Esophagus squamous epithelium (tissue), 5 donors: ENCODE measurements at regions not wholly inside any gene's neighbourhood (a gene's known extent, or its start where the extent isn't known, plus 50 kb on each side); places are given as distances from the start of the nearest gene placed in this dataset.

ENCODE experiments used
- DNase-seq: peaks from one replicate; lab custom pipeline; 2025; lab: John Stamatoyannopoulos, UW
- H3K27ac ChIP-seq, 4 donors: fragments of 200-600 bp; sonication (generic); one replicate each; pipeline ENCODE4 v1.5.1; 2016 to 2019; ENCODE audit warnings: mild to moderate bottlenecking in 1 of 4
- H3K27me3 ChIP-seq, 4 donors: fragments of 200-600 bp; sonication (generic); 1 replicate in 3 of 4; 2 replicates in 1 of 4; pipeline versions ENCODE4 v1.5.1 to v1.6.0; 2017 to 2021; ENCODE audit warnings: antibody characterized with exemption in 1 of 4
- H3K36me3 ChIP-seq, 3 donors: fragments of 200-600 bp; sonication (generic); one replicate each; pipeline ENCODE4 v1.5.1; 2016 to 2019
- H3K4me1 ChIP-seq, 3 donors: fragments of 200-600 bp; sonication (generic); one replicate each; pipeline ENCODE4 v1.5.1; 2017 to 2019
- H3K4me3 ChIP-seq, 4 donors: fragments of 200-600 bp; sonication (generic); 1 replicate in 3 of 4; 2 replicates in 1 of 4; pipeline ENCODE4 v1.5.1; 2016 to 2019; ENCODE audit warnings: mild to moderate bottlenecking in 2 of 4, moderate library complexity in 1 of 4
- H3K9me3 ChIP-seq, 3 donors: fragments of 200-600 bp; sonication (generic); one replicate each; pipeline ENCODE4 v1.5.1; 2016 to 2019
- POLR2A ChIP-seq, 4 donors: fragments of 450-650 bp; IDR thresholded peaks; one replicate each; pipeline ENCODE4 v1.6.1; 2017; ENCODE audit warnings: antibody characterized with exemption in 4 of 4, mild to moderate bottlenecking in 4 of 4, moderate library complexity in 3 of 4
- WGBS, 2 donors: methylation state at CpG; one replicate each; pipeline ENCODE4 v1.1.5; 2018; 5-methylcytosine and 5-hydroxymethylcytosine counted together
- intact Hi-C: fragments of 100-400 bp; cut with DNase I; formaldehyde crosslinking; loops from one replicate; pipeline ENCODE4 v1.15.0; 2022
- TF ChIP-seq, protein P1 (sequence below), 6 experiments: fragments of 450-650 bp in 4 of 6; fragments of 200-600 bp in 2 of 6; sonication (generic) in 2 of 6; IDR thresholded peaks; one replicate each; pipeline ENCODE4 v1.5.1; 2016 to 2019; ENCODE audit warnings: antibody characterized with exemption in 6 of 6, mild to moderate bottlenecking in 4 of 6, moderate library complexity in 4 of 6
- donor health status: DM: yes; HTN: yes; CAD: no.

DNA sequence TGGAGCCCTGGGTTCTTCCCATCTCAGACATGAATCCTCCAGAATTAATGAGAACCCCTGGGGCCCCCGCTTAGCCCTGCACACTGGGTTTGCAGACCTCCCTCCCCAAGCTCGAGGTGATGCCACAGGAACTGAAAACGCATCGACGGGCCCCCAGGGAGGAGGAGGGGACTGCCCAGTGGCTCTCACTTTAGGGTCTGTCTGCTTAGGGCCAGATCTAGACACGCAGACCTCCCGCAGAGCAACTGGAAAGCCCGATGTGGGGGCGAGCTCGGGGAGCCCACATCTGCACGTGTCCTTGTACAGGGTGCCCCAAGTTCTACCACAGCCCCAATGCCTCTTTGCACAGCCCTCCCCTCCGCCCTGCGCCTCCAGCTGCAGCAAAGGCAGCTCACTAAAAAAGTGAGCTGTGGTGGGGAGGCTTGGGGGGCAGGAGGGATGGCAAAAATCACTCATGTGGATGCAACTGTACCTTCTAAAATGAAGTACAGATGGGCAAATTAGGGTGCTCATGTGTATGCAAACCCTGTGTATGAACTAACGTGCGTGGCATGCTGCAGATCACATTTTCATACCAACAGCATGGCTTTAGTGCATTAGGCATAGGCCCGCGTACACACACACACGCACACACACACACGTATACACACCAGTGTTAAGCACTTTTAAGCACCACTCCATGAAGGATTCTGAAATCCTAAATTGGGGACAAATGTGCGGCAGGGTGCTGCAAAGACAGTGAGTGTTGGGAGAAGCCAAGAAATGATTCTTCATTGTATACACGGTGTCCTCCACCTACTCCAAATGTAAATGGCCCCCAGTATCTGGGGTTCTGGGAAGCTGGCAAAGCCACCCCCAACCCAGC is 99.9 kb upstream of the MAP1LC3B2 start:
- TF ChIP-seq, protein P1, sequence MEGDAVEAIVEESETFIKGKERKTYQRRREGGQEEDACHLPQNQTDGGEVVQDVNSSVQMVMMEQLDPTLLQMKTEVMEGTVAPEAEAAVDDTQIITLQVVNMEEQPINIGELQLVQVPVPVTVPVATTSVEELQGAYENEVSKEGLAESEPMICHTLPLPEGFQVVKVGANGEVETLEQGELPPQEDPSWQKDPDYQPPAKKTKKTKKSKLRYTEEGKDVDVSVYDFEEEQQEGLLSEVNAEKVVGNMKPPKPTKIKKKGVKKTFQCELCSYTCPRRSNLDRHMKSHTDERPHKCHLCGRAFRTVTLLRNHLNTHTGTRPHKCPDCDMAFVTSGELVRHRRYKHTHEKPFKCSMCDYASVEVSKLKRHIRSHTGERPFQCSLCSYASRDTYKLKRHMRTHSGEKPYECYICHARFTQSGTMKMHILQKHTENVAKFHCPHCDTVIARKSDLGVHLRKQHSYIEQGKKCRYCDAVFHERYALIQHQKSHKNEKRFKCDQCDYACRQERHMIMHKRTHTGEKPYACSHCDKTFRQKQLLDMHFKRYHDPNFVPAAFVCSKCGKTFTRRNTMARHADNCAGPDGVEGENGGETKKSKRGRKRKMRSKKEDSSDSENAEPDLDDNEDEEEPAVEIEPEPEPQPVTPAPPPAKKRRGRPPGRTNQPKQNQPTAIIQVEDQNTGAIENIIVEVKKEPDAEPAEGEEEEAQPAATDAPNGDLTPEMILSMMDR (IDR thresholded peaks at IDR 0.05), result no peak
- no peak for TF ChIP-seq POLR2A (IDR thresholded peaks at IDR 0.05)
- intact Hi-C loops, result no loop called here
- WGBS, 2 donors, result 87 to 89% methylated on average over 13 of the region's 21 CpGs

DNA sequence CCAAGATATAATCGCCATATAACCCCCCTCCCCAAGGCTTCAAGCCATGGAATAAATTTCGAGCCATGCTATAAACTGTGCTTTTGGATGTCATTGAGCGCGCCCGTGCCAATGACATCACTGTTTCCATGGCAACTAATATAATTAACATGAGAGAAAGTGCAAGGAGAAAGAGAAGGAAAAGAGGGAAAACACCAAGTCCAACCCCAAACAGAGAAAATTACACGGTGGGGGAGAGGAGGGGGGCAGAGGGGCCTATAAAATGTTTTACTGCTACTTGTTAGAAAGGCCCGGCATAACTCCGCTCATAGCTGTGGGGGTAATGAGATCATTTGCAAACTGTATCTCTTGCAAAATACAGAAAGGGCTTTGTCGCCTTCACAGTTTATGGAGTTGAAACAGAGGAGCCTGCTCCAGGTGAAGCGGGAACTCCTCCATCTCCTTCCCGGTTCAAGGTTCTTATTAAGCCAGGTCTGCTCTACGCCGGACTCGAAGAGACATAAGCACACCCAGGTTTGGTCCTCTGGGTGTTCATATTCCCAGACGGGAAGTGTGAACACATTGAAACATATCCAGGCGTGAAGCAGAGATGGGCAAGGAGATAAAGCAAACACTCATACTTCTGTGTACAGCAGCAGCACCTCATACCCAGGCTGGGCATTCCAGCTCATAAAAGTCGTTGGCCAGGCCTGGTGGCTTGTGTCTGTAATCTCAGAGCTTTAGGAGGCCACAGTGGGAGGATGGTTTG is 99.1 kb upstream of the MAP1LC3B2 start:
- no peaks in the 10 kb centered on the region for H3K9me3 ChIP-seq
- intact Hi-C loops, result no loop called here
- WGBS, 2 donors, result 79 to 84% methylated on average over 17 of the region's 17 CpGs
- H3K4me3 ChIP-seq, result no peak overlapping the region
- no peak for DNase-seq
- H3K4me1 ChIP-seq, result peaks cover 14 to 20% (median 14%) of the 10 kb centered on the region in 3 donors
- no peaks in the 10 kb centered on the region for H3K36me3 ChIP-seq
- no peak overlapping the region for H3K27ac ChIP-seq
- H3K27me3 ChIP-seq, result no peaks in the 10 kb centered on the region
- TF ChIP-seq POLR2A (IDR thresholded peaks at IDR 0.05), result no peak
- TF ChIP-seq, protein P1 (IDR thresholded peaks at IDR 0.05), result no peak

More for the DNA sequence above, 99.9 kb upstream of the MAP1LC3B2 start:
- H3K27ac ChIP-seq, result no peak overlapping the region
- H3K27me3 ChIP-seq, result no peaks in the 10 kb centered on the region
- H3K36me3 ChIP-seq, result no peaks in the 10 kb centered on the region
- H3K4me3 ChIP-seq, result no peak overlapping the region
- H3K9me3 ChIP-seq, result no peaks in the 10 kb centered on the region
- H3K4me1 ChIP-seq, result peaks cover 19 to 29% (median 20%) of the 10 kb centered on the region in 3 donors
- no peak for DNase-seq

DNA sequence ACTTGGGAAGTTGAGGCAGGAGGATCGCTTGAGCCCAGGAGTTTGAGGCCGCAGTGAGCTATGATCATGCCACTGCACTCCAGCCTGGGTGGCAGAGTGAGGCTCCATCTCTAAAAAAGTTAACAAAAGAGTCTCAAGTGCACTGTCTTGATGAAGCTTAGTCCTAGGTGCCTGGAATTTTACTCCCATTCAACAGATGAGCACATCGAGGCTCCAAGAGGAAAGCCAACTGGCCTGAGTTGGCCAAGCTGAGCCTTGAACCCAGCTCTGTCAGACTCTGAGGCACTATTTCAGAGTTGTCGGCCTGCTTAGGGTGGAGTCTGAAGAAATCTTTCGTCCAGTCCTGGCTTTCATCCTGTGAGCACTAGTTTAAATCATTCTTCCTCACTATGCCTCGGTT is 98.1 kb upstream of the MAP1LC3B2 start:
- no peak for DNase-seq
- Histone ChIP-seq H3K4me1 (peaks cover 7 to 11% (median 8%) of the 10 kb centered on the region in 3 donors), H3K27me3 (no peaks in the 10 kb centered on the region), H3K27ac (no peak overlapping the region), H3K9me3 (no peaks in the 10 kb centered on the region), H3K36me3 (no peaks in the 10 kb centered on the region), H3K4me3 (no peak overlapping the region)
- no peak for TF ChIP-seq POLR2A (IDR thresholded peaks at IDR 0.05)
- TF ChIP-seq, protein P1 (IDR thresholded peaks at IDR 0.05), result no peak
- WGBS, 2 donors, result 92 to 99% methylated on average over 5 to 6 of the region's 6 CpGs
- intact Hi-C loops, result no loop called here

DNA sequence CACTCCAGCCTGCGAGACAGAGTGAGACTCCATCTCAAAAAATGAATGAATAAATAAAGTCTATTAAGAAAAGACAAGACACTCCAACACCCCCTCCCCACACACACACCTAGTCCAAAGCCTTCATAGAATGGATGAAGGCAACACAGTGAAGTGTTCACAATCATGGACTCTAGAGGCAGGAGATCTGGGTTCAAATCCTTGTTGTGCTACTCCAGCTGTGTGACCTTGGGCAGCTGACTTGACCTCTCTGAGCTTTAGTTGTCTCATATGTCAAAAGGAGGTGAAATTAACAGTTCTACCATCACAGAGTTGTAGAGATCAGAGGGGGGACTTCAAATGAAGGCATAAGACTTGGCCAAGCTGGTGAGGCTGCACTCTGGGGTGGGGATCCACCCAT is 95.8 kb upstream of the MAP1LC3B2 start:
- Histone ChIP-seq H3K27me3 (no peaks in the 10 kb centered on the region), H3K9me3 (no peaks in the 10 kb centered on the region), H3K27ac (no peak overlapping the region), H3K4me1 (no peaks in the 10 kb centered on the region), H3K4me3 (no peak overlapping the region), H3K36me3 (no peaks in the 10 kb centered on the region)
- TF ChIP-seq POLR2A (IDR thresholded peaks at IDR 0.05), result no peak
- TF ChIP-seq, protein P1 (IDR thresholded peaks at IDR 0.05), result no peak
- intact Hi-C loops, result no loop called here
- DNase-seq, result no peak
- 83 to 100% methylated on average over 1 of the region's 1 CpG for WGBS, 2 donors

DNA sequence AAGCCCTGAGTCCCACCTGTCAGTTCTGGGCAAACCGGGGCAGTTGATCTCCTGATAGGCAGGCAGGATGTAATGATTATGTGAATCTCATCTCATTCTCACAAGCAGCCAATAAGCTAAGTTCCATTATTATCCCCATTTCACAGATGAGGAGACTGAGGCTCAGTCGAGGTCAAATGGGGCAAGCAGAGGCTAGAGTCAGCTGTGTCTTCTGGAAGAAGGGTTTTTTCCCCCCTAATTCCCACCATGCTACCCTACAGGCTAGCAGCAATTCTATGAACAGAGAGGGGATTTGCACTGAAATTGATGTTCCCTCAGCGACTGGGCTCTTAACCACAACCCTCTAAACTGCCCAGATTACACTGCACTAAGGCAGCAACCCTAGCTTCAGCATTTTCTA is 93.8 kb upstream of the MAP1LC3B2 start:
- no peak overlapping the region for H3K27ac ChIP-seq
- no peaks in the 10 kb centered on the region for H3K4me1 ChIP-seq
- DNase-seq, result no peak
- no peaks in the 10 kb centered on the region for H3K36me3 ChIP-seq
- intact Hi-C loops, result no loop called here
- H3K4me3 ChIP-seq, result no peak overlapping the region
- no peaks in the 10 kb centered on the region for H3K27me3 ChIP-seq
- WGBS, 2 donors, result 86 to 87% methylated on average over 3 of the region's 3 CpGs
- no peaks in the 10 kb centered on the region for H3K9me3 ChIP-seq
- TF ChIP-seq, protein P1 (IDR thresholded peaks at IDR 0.05), result no peak
- TF ChIP-seq POLR2A (IDR thresholded peaks at IDR 0.05), result no peak
